HG03457 (cell line): ENCODE measurements at regions not wholly inside any gene's neighbourhood (a gene's known extent, or its start where the extent isn't known, plus 50 kb on each side); places are given as distances from the start of the nearest gene placed in this dataset.

Source experiments
- ATAC-seq: cut with Tn5 transposase; IDR thresholded peaks from one replicate; pipeline ENCODE4 v1.9.1; 2021; ENCODE audit warnings: moderate number of reproducible peaks; ENCODE audit not compliant: unreplicated experiment

DNA sequence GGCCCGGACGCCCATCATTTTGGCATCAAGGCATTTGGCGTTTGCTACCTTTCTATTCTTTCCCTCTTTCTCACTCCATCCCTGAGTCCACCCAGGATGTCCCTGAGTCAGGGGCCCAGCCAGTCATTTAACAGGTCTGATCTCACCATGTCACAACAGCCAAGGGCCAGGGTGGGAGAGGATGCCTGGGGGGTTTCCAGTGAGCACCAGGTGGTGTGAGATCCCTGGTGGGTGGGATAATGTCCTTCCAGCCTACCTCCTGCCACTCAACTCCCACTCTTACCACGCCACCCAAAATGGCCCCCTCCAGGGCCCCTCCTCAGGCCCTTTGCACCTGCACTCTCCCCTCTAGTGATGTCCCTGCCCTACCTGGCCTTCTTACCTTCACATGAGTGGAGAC, 310.8 kb downstream of the BCL11B start:
- no peak for ATAC-seq

DNA sequence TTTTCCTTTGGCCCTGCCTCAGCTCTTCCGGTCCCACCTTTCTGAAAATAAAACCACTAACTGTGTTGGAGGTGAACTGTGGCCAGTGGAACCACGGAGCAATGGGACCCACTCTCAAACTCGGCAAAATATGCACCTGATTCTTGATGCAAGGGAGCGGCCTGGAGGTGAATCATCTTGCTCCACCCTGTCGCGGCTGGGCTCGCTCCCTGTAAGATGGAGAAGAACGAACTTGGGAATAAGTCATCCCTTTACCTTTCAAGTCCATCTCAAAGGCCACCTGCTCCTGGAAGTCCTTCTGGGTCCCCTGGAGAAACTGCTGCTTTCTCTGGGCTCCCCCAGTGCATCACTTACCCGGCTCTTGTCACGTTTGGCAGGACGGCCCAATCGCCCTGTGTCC, 309.9 kb downstream of the BCL11B start:
- no peak for ATAC-seq

- ATAC-seq, result no peak
These were observed 308.4 kb downstream of the BCL11B start for GRCh38 chr14:98963610-98964009.

- no peak for ATAC-seq
These were observed 307.8 kb downstream of the BCL11B start for GRCh38 chr14:98964171-98964570.

DNA sequence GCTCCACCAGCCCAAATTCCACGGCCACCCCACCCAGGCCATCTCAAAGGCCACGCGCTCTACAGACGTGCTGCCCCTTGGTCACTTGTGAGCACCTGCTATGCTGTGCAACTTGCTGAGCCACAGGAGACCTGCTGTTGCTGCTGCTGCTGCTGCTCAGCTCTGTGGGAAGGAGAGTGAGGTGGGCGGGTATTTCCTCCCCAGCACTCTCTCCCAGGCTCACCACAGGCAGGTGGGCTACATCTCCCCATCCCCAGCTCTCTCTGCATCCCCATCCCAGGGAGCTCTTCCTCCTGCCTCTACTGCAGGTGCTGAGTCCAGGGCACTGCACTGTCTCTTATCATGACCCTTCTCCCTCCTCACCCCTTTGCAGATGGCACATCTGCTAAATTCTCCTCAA, 306.9 kb downstream of the BCL11B start:
- no peak for ATAC-seq

GRCh38 chr14:98966016-98966415, 306.0 kb downstream of the BCL11B start:
- ATAC-seq, result no peak

DNA sequence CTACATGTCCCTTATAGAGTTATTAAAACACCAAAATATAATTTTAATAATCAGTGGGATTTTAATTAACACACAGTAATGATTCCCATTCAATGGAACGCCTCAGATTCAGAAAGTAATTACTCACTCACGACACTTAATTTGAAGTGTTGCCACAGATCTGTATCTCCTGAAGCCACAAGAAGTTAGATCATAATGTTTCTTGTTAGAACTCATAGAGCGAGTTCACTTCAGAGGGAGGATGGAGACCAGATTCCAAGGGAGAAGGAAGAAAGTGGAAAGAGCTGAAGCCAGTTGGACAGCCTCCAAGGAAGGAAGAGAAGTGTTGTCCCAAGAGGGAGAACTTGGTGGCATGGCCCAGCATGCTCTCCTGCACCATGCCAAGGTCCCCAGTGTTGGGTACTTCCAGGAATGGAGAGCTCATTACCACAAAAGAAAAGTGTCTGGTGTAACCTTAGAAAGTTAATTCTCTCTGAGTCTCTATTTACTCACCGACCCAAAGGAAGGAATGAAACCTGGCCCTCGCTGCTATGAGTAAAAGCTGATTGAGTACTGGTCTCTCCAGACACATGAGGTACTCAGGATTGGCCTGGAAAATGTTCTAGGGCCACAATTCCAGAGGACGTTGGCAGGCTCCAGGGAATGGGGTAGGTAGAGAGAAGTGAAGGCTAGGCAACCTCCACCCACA, 305.4 kb downstream of the BCL11B start:
- no peak for ATAC-seq

DNA sequence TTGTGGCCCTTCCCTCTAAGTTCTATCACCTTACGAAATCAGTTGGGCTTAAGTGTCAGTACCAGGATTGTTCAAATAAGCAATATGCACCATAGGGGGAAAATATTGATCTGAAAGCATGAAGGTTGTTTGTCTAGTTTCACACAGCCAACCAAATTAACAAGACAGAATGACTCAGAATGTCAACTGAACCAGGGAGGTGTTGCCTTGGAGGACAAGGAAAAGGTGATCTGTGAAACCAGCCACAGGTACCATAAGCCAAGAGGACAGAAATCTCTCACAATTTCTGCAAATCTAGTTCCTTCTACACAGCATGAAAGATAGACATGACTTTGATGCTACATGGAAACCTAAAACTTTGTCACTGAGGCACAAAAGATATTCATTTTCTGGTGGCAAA, 297.9 kb downstream of the BCL11B start:
- ATAC-seq, result no peak

GRCh38 chr14:98976271-98976670, 295.7 kb downstream of the BCL11B start:
- ATAC-seq, result no peak

DNA sequence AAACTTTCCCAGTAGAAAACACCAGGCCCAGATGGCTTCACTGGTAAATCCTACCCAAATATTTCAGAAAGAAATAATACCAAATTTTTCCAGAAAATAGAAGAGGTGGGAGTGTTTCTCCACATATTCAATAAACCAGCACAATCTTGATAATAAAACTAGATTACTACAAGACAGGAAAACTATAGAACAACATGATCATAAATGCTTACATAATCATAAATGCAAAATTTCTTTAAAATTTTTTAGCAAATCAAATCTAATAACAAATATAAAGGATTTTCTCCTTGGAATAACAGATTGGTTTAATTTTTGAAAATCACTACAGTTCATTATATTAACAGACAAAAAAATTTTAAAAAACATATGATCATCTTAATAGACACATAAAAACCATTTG, 294.5 kb downstream of the BCL11B start:
- no peak for ATAC-seq

GRCh38 chr14:98982986-98983385, 289.0 kb downstream of the BCL11B start:
- ATAC-seq, result no peak

DNA sequence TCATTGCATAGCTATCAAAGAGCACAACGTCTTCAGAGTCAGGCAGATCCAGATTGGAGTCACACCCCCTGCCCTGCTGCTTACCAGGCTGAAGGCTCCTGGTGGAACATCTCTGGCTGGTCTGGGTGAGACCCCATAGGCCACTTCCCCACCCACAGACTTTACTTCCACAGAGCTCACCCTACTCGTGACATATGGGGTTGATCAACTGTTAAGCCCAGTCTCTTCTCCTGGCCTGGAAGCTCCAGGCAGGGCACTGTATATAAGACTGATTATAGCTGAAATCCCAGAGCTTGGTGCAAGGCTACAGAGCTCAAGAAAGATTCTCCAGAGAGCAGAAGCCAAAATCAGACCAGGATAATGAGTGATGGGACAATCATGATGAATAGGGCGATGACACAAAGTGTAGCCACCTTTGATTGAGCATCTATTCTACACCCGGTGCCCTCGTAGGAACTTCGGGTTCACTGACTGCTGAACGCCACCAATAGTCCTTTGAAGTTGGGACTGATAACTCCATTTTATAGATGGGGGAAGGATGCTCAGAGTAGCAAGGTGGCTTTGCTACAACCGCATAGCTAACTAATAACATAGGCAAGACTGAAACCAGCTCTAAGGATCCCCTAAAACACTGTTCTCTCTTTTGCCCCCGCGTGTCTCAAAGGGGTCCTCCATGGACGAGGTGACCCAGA, 287.8 kb downstream of the BCL11B start:
- no peak for ATAC-seq

DNA sequence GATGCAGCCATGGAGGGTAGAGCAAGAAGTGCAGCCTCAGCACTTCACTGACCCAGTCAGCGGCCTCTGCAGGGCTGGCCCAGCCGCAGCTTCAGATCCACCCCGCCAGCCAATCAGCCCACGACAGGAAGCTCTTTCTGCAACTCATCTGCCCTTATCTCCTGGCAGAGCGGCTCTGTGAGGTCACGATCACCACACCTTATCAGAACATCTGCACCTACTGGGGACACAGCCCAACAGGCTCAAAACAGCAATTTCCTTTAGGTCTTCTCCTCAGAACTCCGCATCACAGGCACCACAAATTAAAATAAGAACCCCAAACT, 287.3 kb downstream of the BCL11B start:
- ATAC-seq, result no peak

GRCh38 chr14:98993818-98994217, 278.2 kb downstream of the BCL11B start:
- no peak for ATAC-seq

GRCh38 chr14:98994561-98994960, 277.4 kb downstream of the BCL11B start:
- no peak for ATAC-seq

- ATAC-seq, result no peak
These were observed 274.3 kb downstream of the BCL11B start for GRCh38 chr14:98997526-98998205.

DNA sequence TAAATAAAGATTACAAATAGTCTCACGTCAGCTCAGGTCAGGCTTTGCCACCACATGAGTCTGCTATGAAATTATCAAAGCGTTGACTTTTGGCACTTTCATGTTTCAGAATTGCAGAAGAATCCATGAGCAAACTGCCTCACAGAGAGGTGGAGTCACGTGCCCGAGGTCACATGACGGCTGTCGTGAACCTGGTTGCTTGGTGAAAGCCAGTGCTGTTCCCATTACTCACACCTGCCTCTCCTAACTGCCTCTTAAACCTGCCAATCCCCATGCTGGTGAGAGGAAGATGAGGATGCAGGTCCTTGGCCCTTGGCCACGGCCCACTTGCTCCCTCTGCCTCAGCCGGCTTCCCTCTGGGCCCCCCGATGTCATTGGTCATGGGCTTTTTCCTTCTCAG, 272.7 kb downstream of the BCL11B start:
- ATAC-seq, result no peak

DNA sequence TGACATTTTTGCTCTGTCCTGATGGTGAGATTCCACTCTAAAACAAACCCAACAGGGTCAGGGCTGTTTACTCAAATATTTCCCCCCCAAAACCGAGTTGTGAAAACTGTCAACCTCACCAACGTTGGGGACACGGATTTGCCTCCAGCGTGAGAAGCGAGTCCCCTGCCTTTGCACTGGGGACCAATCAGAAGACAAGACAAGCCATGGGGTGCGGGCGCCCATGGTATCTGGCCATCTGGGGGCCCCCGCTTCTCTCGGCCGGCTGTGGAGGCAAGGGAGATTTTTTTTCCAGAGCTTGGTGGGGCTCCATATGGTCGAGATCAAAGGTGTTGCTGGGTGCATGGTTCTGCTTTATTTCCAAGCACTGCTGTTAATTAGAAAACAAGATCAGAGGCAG, 272.1 kb downstream of the BCL11B start:
- no peak for ATAC-seq

- no peak for ATAC-seq
These were observed 270.8 kb downstream of the BCL11B start for GRCh38 chr14:99001241-99001640.

DNA sequence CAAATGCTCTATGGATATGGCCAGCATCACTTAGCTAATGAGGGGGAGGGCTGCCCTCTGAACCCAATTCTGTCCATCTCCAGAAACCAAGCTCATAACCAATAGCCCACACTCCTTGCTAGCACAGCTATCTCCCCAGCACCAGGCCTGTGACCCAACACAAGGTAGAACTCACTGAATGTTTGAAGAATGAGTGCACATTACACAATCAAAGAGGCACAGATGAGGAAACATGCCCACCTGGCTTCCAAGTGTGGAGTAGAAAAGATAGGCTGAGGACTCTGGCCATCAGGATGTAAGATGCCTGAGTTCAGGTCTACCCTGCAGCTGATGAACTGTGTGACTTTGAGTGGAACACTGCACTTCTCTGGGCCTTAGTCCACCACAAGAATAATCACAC, 268.4 kb downstream of the BCL11B start:
- ATAC-seq, result no peak

DNA sequence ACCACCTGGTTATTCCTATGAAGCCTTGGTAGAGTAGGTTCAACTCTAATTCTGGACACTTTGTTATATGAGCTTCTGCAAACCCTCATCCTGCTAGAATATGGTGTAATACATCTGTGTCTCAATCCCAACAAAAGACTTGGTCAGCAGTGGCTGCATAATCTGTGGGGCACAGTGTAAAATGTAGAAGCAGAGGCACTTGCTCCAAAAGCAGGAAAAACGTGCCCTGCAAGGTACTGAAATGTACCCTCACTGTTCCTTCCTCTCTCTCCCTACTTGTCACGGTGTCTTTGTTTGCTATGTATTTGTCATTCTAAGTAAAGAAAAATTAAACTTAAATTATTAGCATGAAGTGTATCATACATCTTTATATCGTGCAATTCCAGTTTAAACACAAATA, 267.9 kb downstream of the BCL11B start:
- ATAC-seq, result no peak

DNA sequence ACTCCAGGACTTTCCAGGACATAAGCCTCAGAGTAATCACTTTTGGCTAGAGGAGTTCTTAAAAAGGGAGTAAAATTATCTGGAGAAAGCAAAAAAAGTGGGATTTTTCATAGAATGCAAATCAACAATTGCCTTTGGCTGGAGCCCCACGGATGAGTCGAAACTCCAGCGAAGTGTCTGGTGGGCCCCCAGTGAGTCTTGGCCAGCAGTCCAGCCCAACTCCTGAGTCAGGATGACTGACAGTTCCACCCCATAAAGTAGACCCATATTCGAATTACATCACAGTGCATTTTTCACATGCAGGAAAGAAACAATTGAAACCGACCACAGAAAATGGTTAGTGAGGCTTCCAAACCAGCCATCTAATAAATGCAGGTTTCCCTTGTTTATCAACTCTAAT, 265.7 kb downstream of the BCL11B start:
- ATAC-seq, result no peak
